HEK293T (cell line): ENCODE measurements at regions not wholly inside any gene's neighbourhood (a gene's known extent, or its start where the extent isn't known, plus 50 kb on each side); places are given as distances from the start of the nearest gene placed in this dataset.

Experiments used
- BHLHE40 ChIP-seq: fragments of 450-650 bp; IDR thresholded peaks from 2 replicates; pipeline ENCODE4 v1.6.1; 2016; ENCODE audit warnings: mild to moderate bottlenecking, moderate library complexity, borderline replicate concordance
- CTBP1 ChIP-seq: fragments of 450-650 bp; IDR thresholded peaks from 2 replicates; pipeline ENCODE4 v1.6.1; 2016; ENCODE audit warnings: borderline replicate concordance
- ELF4 ChIP-seq: fragments of 450-650 bp; IDR thresholded peaks from 2 replicates; pipeline ENCODE4 v1.6.1; 2017; ENCODE audit warnings: antibody characterized with exemption
- FOXM1 ChIP-seq: fragments of 450-650 bp; IDR thresholded peaks from 2 replicates; pipeline ENCODE4 v1.6.1; 2017; ENCODE audit warnings: mild to moderate bottlenecking, borderline replicate concordance
- SP1 ChIP-seq: fragments of 450-650 bp; IDR thresholded peaks from 2 replicates; pipeline ENCODE4 v1.6.1; 2017
- SUZ12 ChIP-seq: fragments of 450-650 bp; IDR thresholded peaks from 2 replicates; pipeline ENCODE4 v1.6.1; 2016; ENCODE audit warnings: mild to moderate bottlenecking
- TARDBP ChIP-seq: fragments of 450-650 bp; IDR thresholded peaks from 2 replicates; pipeline ENCODE4 v1.6.1; 2016
- TF ChIP-seq, protein P1 (sequence below): fragments of 450-650 bp; IDR thresholded peaks from 2 replicates; pipeline ENCODE4 v1.6.1; 2016

DNA sequence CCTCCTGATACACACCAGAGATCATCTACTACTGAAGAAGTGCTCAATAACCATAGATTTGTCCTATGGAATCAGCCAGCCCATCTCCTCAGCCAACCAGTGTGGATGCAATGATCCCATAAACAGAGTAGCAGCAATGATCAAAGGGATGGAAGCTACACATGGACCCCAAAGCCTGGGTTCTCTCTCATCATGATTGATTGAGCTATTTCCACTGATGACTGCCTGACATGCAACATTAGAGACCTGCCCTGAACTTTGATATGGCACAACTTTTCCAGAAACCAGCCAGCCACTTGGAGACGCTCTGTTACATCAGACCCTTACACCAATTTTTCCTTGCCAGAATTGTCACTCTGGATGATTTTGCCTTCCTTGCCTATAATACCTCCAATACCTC, 471.6 kb downstream of the BUD13 start:
- TF ChIP-seq FOXM1, result no peak
- no peak for TF ChIP-seq BHLHE40
- TF ChIP-seq SP1, result no peak
- TF ChIP-seq SUZ12, result no peak
- TF ChIP-seq, protein P1, sequence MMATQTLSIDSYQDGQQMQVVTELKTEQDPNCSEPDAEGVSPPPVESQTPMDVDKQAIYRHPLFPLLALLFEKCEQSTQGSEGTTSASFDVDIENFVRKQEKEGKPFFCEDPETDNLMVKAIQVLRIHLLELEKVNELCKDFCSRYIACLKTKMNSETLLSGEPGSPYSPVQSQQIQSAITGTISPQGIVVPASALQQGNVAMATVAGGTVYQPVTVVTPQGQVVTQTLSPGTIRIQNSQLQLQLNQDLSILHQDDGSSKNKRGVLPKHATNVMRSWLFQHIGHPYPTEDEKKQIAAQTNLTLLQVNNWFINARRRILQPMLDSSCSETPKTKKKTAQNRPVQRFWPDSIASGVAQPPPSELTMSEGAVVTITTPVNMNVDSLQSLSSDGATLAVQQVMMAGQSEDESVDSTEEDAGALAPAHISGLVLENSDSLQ, result no peak
- TF ChIP-seq CTBP1, result no peak
- no peak for TF ChIP-seq ELF4
- TF ChIP-seq TARDBP, result no peak
